Lung (tissue), 11 donors: ENCODE measurements at regions not wholly inside any gene's neighbourhood (a gene's known extent, or its start where the extent isn't known, plus 50 kb on each side); places are given as distances from the start of the nearest gene placed in this dataset.

ENCODE experiments used
- ATAC-seq: fragments of 200-7000 bp; cut with Tn5 transposase; one replicate; pipeline ENCODE4 v1.9.1; 2020; ENCODE audit warnings: moderate number of reproducible peaks; ENCODE audit not compliant: insufficient read depth, low FRiP score
- DNase-seq, 3 donors: peaks; one replicate each; pipeline ENCODE4 v3.0.0-alpha.2; 2013 to 2017
- H3K27ac ChIP-seq, 2 donors: one replicate each; pipeline ENCODE4 v1.5.1; 2013; ENCODE audit warnings: mild to moderate bottlenecking in 2 of 2, moderate library complexity in 2 of 2, control low read depth in 1 of 2, inconsistent platforms in 1 of 2, low read depth in 1 of 2, low read length in 1 of 2
- H3K27me3 ChIP-seq, 3 donors: one replicate each; pipeline ENCODE4 v1.5.1; 2013; ENCODE audit warnings: low read length in 2 of 3; ENCODE audit not compliant: control insufficient read depth in 3 of 3, insufficient read depth in 3 of 3
- H3K36me3 ChIP-seq, 4 donors: one replicate each; pipeline ENCODE4 v1.5.1; 2013; ENCODE audit warnings: low read length in 4 of 4, mild to moderate bottlenecking in 1 of 4, moderate library complexity in 1 of 4; ENCODE audit not compliant: control insufficient read depth in 4 of 4, insufficient read depth in 4 of 4
- H3K4me1 ChIP-seq, 5 donors: one replicate each; pipeline ENCODE4 v1.5.1; 2013; ENCODE audit warnings: low read length in 5 of 5, mild to moderate bottlenecking in 2 of 5, moderate library complexity in 1 of 5; ENCODE audit not compliant: control insufficient read depth in 5 of 5, insufficient read depth in 5 of 5
- H3K4me3 ChIP-seq: one replicate; pipeline ENCODE4 v1.5.1; 2013; ENCODE audit warnings: mild to moderate bottlenecking, control low read depth, moderate library complexity
- H3K9ac ChIP-seq, 2 donors: one replicate each; pipeline ENCODE4 v1.5.1; 2013; ENCODE audit warnings: low read length in 2 of 2, control low read depth in 1 of 2; ENCODE audit not compliant: insufficient read depth in 1 of 2
- H3K9me3 ChIP-seq, 4 donors: one replicate each; pipeline ENCODE4 v1.5.1; 2013; ENCODE audit warnings: low read length in 3 of 4, mild to moderate bottlenecking in 1 of 4, moderate library complexity in 1 of 4; ENCODE audit not compliant: control insufficient read depth in 4 of 4, insufficient read depth in 3 of 4
- CTCF ChIP-seq: IDR thresholded peaks from 2 replicates; pipeline ENCODE4 v1.5.1; 2012; ENCODE audit warnings: mild to moderate bottlenecking; ENCODE audit errors: control extremely low read depth, extremely low read depth
- WGBS, 2 donors: extraction: QIAGEN DNeasy Blood & Tissue Kit; methylation state at CpG; one replicate each; pipeline ENCODE4 v1.1.7; 2013; 5-methylcytosine and 5-hydroxymethylcytosine counted together
- donor health status: control.
- donor health status: control.
- donor health status: Bipolar disorder and iron deficiency.
- donor health status: healthy.
- donor health status: DM: yes; HTN: yes; CAD: no.

GRCh38 chr4:134132086-134132783 lies 69.4 kb downstream of the PABPC4L start:
- WGBS, 2 donors = 88 to 91% methylated on average over 3 of the region's 3 CpGs
- Histone ChIP-seq H3K9ac (no peak overlapping the region), H3K9me3 (peaks cover 0 to 2% (median 0%) of the 10 kb centered on the region in 4 donors), H3K4me1 (no peaks in the 10 kb centered on the region), H3K27me3 (no peaks in the 10 kb centered on the region), H3K36me3 (no peaks in the 10 kb centered on the region), H3K4me3 (no peak overlapping the region), H3K27ac (no peak overlapping the region)
- DNase-seq (no peak), ATAC-seq (no peak)
- no peak for TF ChIP-seq CTCF

DNA sequence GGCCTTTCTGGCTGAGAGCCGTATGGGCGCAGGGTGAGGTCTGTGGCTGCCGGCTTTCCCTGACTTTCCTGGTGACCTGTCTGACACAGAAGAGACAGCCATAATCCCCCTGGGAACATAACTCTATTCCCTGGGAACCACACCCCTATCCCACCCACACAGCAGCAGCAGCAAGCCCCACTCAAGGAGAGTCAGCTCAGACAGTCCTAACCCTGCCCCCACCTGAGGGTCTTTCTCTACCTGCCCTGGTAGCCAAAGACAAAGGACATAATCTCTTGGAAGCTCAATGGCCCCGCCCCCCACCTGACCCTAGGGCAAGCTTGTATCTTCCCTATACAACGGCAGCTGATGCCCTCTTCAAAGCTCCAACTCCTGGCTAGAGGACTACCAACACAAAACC lies 74.6 kb downstream of the PABPC4L start:
- Histone ChIP-seq H3K4me1 (no peaks in the 10 kb centered on the region), H3K36me3 (no peaks in the 10 kb centered on the region), H3K4me3 (no peak overlapping the region), H3K27me3 (no peaks in the 10 kb centered on the region), H3K9ac (no peak overlapping the region), H3K9me3 (peaks cover 0 to 2% (median 0%) of the 10 kb centered on the region in 4 donors), H3K27ac (no peak overlapping the region)
- TF ChIP-seq CTCF = no peak
- 90 to 95% methylated on average over 5 of the region's 5 CpGs for WGBS, 2 donors
- no peak for DNase-seq
- ATAC-seq = no peak

DNA sequence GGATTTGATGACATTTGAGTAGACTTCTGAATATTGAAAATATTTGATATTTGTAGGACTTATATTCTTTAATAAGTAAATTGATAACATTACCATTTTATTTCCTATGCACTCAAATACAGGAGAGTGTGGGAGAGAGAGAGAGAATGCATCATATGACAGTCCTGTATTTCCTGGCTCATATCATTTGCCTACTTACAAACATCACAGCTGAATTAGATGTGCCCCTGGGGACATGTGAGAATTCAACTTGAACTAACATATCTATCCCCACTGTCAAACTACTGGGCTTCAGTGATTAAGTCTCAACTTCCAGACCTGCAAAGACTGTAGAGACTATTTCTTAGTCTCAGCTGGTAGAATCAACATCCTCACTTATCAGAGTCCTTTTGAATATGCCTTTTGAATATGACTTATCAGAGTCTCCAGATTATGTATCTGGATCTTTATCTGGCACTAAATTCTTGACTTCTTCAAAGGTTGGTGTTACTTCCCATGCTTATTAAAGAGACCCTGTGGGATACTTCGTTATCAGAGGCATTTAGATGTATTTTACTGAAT lies 75.5 kb downstream of the PABPC4L start:
- ATAC-seq = no peak
- no peak for DNase-seq
- WGBS, 2 donors = 81 to 84% methylated on average over 1 of the region's 1 CpG

More for the DNA sequence above, 75.5 kb downstream of the PABPC4L start:
- no peaks in the 10 kb centered on the region for H3K4me1 ChIP-seq
- H3K36me3 ChIP-seq = no peaks in the 10 kb centered on the region
- H3K27me3 ChIP-seq = no peaks in the 10 kb centered on the region
- no peak overlapping the region for H3K27ac ChIP-seq
- TF ChIP-seq CTCF = no peak
- no peak overlapping the region for H3K9ac ChIP-seq
- H3K4me3 ChIP-seq = no peak overlapping the region
- H3K9me3 ChIP-seq = peaks cover 0 to 2% (median 0%) of the 10 kb centered on the region in 4 donors
